OCI-M1 (cell line): ENCODE measurements at regions not wholly inside any gene's neighbourhood (a gene's known extent, or its start where the extent isn't known, plus 50 kb on each side); places are given as distances from the start of the nearest gene placed in this dataset.

Experiments used
- DNase-seq: peaks from one replicate; lab custom pipeline; 2025; lab: John Stamatoyannopoulos, UW

GRCh38 chr6:146938266-146938665, 266.0 kb upstream of the STXBP5 start:
- DNase-seq, result peak; percentile 50

GRCh38 chr6:146939456-146939855, 264.8 kb upstream of the STXBP5 start:
- peak; percentile 77 for DNase-seq

GRCh38 chr6:146943664-146944063, 260.6 kb upstream of the STXBP5 start:
- DNase-seq, result no peak

- DNase-seq, result no peak
Measured at GRCh38 chr6:146944077-146944476, 260.1 kb upstream of the STXBP5 start.

GRCh38 chr6:146944809-146945208, 259.4 kb upstream of the STXBP5 start:
- no peak for DNase-seq

- DNase-seq, result no peak
Measured at GRCh38 chr6:146946559-146946958, 257.7 kb upstream of the STXBP5 start.

GRCh38 chr6:146948790-146949342, 255.4 kb upstream of the STXBP5 start:
- DNase-seq, result peak; percentile 28

GRCh38 chr6:146949425-146949824, 254.8 kb upstream of the STXBP5 start:
- no peak for DNase-seq

- DNase-seq, result peak; percentile 56
Measured at GRCh38 chr6:146950351-146950835, 253.8 kb upstream of the STXBP5 start.

- DNase-seq, result no peak
Measured at GRCh38 chr6:146955570-146955969, 248.6 kb upstream of the STXBP5 start.

- no peak for DNase-seq
Measured at GRCh38 chr6:146957181-146958093, 246.8 kb upstream of the STXBP5 start.

GRCh38 chr6:146961831-146962230, 242.4 kb upstream of the STXBP5 start:
- no peak for DNase-seq

GRCh38 chr6:146962329-146962728, 241.9 kb upstream of the STXBP5 start:
- DNase-seq, result no peak

- peak; percentile 50 for DNase-seq
Measured at GRCh38 chr6:146965110-146965689, 239.0 kb upstream of the STXBP5 start.

GRCh38 chr6:146968041-146968760, 236.0 kb upstream of the STXBP5 start:
- no peak for DNase-seq

- no peak for DNase-seq
Measured at GRCh38 chr6:146972546-146972945, 231.7 kb upstream of the STXBP5 start.

- no peak for DNase-seq
Measured at GRCh38 chr6:146974351-146974750, 229.9 kb upstream of the STXBP5 start.

GRCh38 chr6:146975093-146975492, 229.1 kb upstream of the STXBP5 start:
- no peak for DNase-seq

- DNase-seq, result no peak
Measured at GRCh38 chr6:146980900-146981329, 223.3 kb upstream of the STXBP5 start.

GRCh38 chr6:146981981-146982380, 222.2 kb upstream of the STXBP5 start:
- DNase-seq, result peak; percentile 15

GRCh38 chr6:146984251-146984924, 219.8 kb upstream of the STXBP5 start:
- no peak for DNase-seq

GRCh38 chr6:146985111-146985510, 219.1 kb upstream of the STXBP5 start:
- DNase-seq, result no peak
